Naive thymus-derived CD8-positive, alpha-beta T cell (primary cell): ENCODE measurements at regions not wholly inside any gene's neighbourhood (a gene's known extent, or its start where the extent isn't known, plus 50 kb on each side); places are given as distances from the start of the nearest gene placed in this dataset.

Experiments used
- ATAC-seq, 2 donors: fragments of 150-1000 bp; cut with Tn5 transposase in 1 of 2; sonication (Bioruptor Pico), chemical (Tn5 transposase) in 1 of 2; 1 replicate in 1 of 2; 2 replicates in 1 of 2; pipeline ENCODE4 v1.10.0; 2021; ENCODE audit warnings: mild to moderate bottlenecking in 2 of 2, moderate library complexity in 2 of 2
- POLR2A ChIA-PET: fragments of 350-600 bp; sonication (Branson Sonifier 250); formaldehyde crosslinking; loops from one replicate; lab custom pipeline; 2021; ENCODE audit warnings: antibody characterized with exemption; lab: Charles Lee
- DNase-seq, 10 donors: peaks; one replicate each; pipeline versions ENCODE4 v3.0.0 to v3.0.0-alpha.2; 2020 to 2022
- H3K27ac Mint-ChIP-seq, 10 donors: one replicate each; pipeline ENCODE4 v1.8.0; 2020 to 2022; ENCODE audit warnings: mild to moderate bottlenecking in 10 of 10, mixed read lengths in 10 of 10, moderate library complexity in 4 of 10, inconsistent platforms in 1 of 10
- H3K27me3 Mint-ChIP-seq, 5 donors: one replicate each; pipeline ENCODE4 v1.8.0; 2021 to 2022; ENCODE audit warnings: mixed read lengths in 5 of 5
- H3K36me3 Mint-ChIP-seq, 3 donors: one replicate each; pipeline ENCODE4 v1.8.0; 2020 to 2022; ENCODE audit warnings: mixed read lengths in 3 of 3, mild to moderate bottlenecking in 2 of 3, inconsistent platforms in 1 of 3
- H3K4me1 Mint-ChIP-seq, 4 donors: one replicate each; pipeline ENCODE4 v1.8.0; 2021 to 2022; ENCODE audit warnings: mixed read lengths in 4 of 4
- H3K4me3 Mint-ChIP-seq, 10 donors: one replicate each; pipeline ENCODE4 v1.8.0; 2020 to 2022; ENCODE audit warnings: mild to moderate bottlenecking in 10 of 10, mixed read lengths in 10 of 10, moderate library complexity in 6 of 10, inconsistent platforms in 1 of 10
- H3K9me3 Mint-ChIP-seq, 9 donors: one replicate each; pipeline ENCODE4 v1.8.0; 2020 to 2022; ENCODE audit warnings: mixed read lengths in 9 of 9, mild to moderate bottlenecking in 3 of 9, inconsistent platforms in 1 of 9, moderate library complexity in 1 of 9

GRCh38 chr6:157764178-157765068 is 58.6 kb upstream of the SNX9 start:
- peak overlapping the region; percentile 67 to 86 (median 78) for H3K4me3 Mint-ChIP-seq
- H3K4me1 Mint-ChIP-seq: peaks cover 50 to 91% (median 80%) of the 10 kb centered on the region in 4 donors
- H3K27me3 Mint-ChIP-seq: peaks cover 0 to 3% (median 0%) of the 10 kb centered on the region in 5 donors
- DNase-seq: peak; percentile 74 to 94 (median 86)
- H3K9me3 Mint-ChIP-seq: no peaks in the 10 kb centered on the region
- POLR2A ChIA-PET: interaction anchor here (0.5 to 2.6 kb wide), 11 partner anchors 8 to 140 kb away, joined by 3 to 10 read pairs (median 4); no protein-coding TSS in a partner anchor
- H3K36me3 Mint-ChIP-seq: no peaks in the 10 kb centered on the region
- peak; percentile 57 to 75 for ATAC-seq
- H3K27ac Mint-ChIP-seq: peak overlapping the region; percentile 91 to 98 (median 97)

- H3K27me3 Mint-ChIP-seq: peaks cover 0 to 4% (median 0%) of the 10 kb centered on the region in 5 donors
- POLR2A ChIA-PET: interaction anchor here (0.6 kb wide), 1 partner anchor 216 kb away, joined by 3 read pairs; no protein-coding TSS in a partner anchor
- no peak overlapping the region for H3K4me3 Mint-ChIP-seq
- H3K4me1 Mint-ChIP-seq: peaks cover 36 to 75% (median 61%) of the 10 kb centered on the region in 4 donors
- H3K27ac Mint-ChIP-seq: peak overlapping the region in 9 of 10 donors; percentile 52 to 97 (median 91)
- no peaks in the 10 kb centered on the region for H3K9me3 Mint-ChIP-seq
- ATAC-seq: no peak
- no peaks in the 10 kb centered on the region for H3K36me3 Mint-ChIP-seq
- DNase-seq: no peak
Observed at GRCh38 chr6:157766901-157767774, 55.9 kb upstream of the SNX9 start.

- no peak for ATAC-seq
- H3K9me3 Mint-ChIP-seq: no peaks in the 10 kb centered on the region
Observed at GRCh38 chr6:157767775-157768156, 55.3 kb upstream of the SNX9 start.

GRCh38 chr6:157768304-157768703 is 54.7 kb upstream of the SNX9 start:
- Mint-ChIP-seq H3K27me3 (peaks cover 0 to 4% (median 2%) of the 10 kb centered on the region in 5 donors), H3K9me3 (no peaks in the 10 kb centered on the region), H3K27ac (peak overlapping the region; percentile 83 to 97 (median 94)), H3K36me3 (no peaks in the 10 kb centered on the region), H3K4me1 (peaks cover 32 to 65% (median 57%) of the 10 kb centered on the region in 4 donors), H3K4me3 (peak overlapping the region in 9 of 10 donors; percentile 7 to 76 (median 68))
- no peak for ATAC-seq
- POLR2A ChIA-PET: no interaction called here
- DNase-seq: peak in 2 of 10 donors; percentile 49 to 55

More at GRCh38 chr6:157767775-157768156, 55.3 kb upstream of the SNX9 start:
- H3K27me3 Mint-ChIP-seq: peaks cover 0 to 4% (median 2%) of the 10 kb centered on the region in 5 donors
- peak overlapping the region in 8 of 10 donors; percentile 7 to 76 (median 70) for H3K4me3 Mint-ChIP-seq
- no peaks in the 10 kb centered on the region for H3K36me3 Mint-ChIP-seq
- H3K27ac Mint-ChIP-seq: peak overlapping the region; percentile 83 to 97 (median 94)
- H3K4me1 Mint-ChIP-seq: peaks cover 35 to 69% (median 58%) of the 10 kb centered on the region in 4 donors
- POLR2A ChIA-PET: no interaction called here
- no peak for DNase-seq

- POLR2A ChIA-PET: interaction anchor here (0.6 to 1.6 kb wide), 2 partner anchors 12 to 50 kb away, joined by 4 to 5 read pairs; no protein-coding TSS in a partner anchor
- peak in 2 of 10 donors; percentile 42 to 49 for DNase-seq
- H3K27ac Mint-ChIP-seq: peak overlapping the region; percentile 56 to 97 (median 92)
Observed at GRCh38 chr6:157768863-157769551, 54.0 kb upstream of the SNX9 start.

GRCh38 chr6:157769776-157770426 is 53.1 kb upstream of the SNX9 start:
- H3K27me3 Mint-ChIP-seq: peaks cover 0 to 8% (median 2%) of the 10 kb centered on the region in 5 donors
- no peaks in the 10 kb centered on the region for H3K36me3 Mint-ChIP-seq
- ATAC-seq: no peak
- H3K4me3 Mint-ChIP-seq: peak overlapping the region in 3 of 10 donors; percentile 22 to 70 (median 64)
- no peaks in the 10 kb centered on the region for H3K9me3 Mint-ChIP-seq
- DNase-seq: no peak
- H3K4me1 Mint-ChIP-seq: peaks cover 30 to 60% (median 56%) of the 10 kb centered on the region in 4 donors
- peak overlapping the region in 9 of 10 donors; percentile 75 to 97 (median 91) for H3K27ac Mint-ChIP-seq
- POLR2A ChIA-PET: interaction anchor here (0.6 to 1.6 kb wide), 3 partner anchors 11 to 1045 kb away, joined by 3 to 5 read pairs (median 4); no protein-coding TSS in a partner anchor

More at GRCh38 chr6:157768863-157769551, 54.0 kb upstream of the SNX9 start:
- ATAC-seq: peak in 1 of 2 donors; percentile 9
- H3K4me1 Mint-ChIP-seq: peaks cover 34 to 65% (median 57%) of the 10 kb centered on the region in 4 donors
- H3K27me3 Mint-ChIP-seq: peaks cover 0 to 8% (median 2%) of the 10 kb centered on the region in 5 donors
- no peaks in the 10 kb centered on the region for H3K36me3 Mint-ChIP-seq
- H3K4me3 Mint-ChIP-seq: peak overlapping the region in 8 of 10 donors; percentile 15 to 73 (median 61)
- no peaks in the 10 kb centered on the region for H3K9me3 Mint-ChIP-seq

- peaks cover 0 to 8% (median 2%) of the 10 kb centered on the region in 5 donors for H3K27me3 Mint-ChIP-seq
- POLR2A ChIA-PET: no interaction called here
Observed at GRCh38 chr6:157770946-157771345, 52.1 kb upstream of the SNX9 start.

GRCh38 chr6:157772820-157773219 is 50.2 kb upstream of the SNX9 start:
- Mint-ChIP-seq H3K9me3 (peaks cover 0 to 17% (median 3%) of the 10 kb centered on the region in 9 donors), H3K36me3 (peaks cover 0 to 7% (median 0%) of the 10 kb centered on the region in 3 donors), H3K4me1 (peaks cover 29 to 45% (median 35%) of the 10 kb centered on the region in 4 donors), H3K27me3 (peaks cover 0 to 8% (median 2%) of the 10 kb centered on the region in 5 donors), H3K27ac (peak overlapping the region in 6 of 10 donors; percentile 41 to 91 (median 46)), H3K4me3 (no peak overlapping the region)
- POLR2A ChIA-PET: interaction anchor here (1.1 kb wide), 1 partner anchor 9 kb away, joined by 4 read pairs; no protein-coding TSS in a partner anchor
- DNase-seq (no peak), ATAC-seq (no peak)

More at GRCh38 chr6:157770946-157771345, 52.1 kb upstream of the SNX9 start:
- H3K4me3 Mint-ChIP-seq: no peak overlapping the region
- peaks cover 0 to 8% (median 0%) of the 10 kb centered on the region in 9 donors for H3K9me3 Mint-ChIP-seq
- H3K27ac Mint-ChIP-seq: no peak overlapping the region
- H3K4me1 Mint-ChIP-seq: peaks cover 29 to 56% (median 49%) of the 10 kb centered on the region in 4 donors
- ATAC-seq (no peak), DNase-seq (no peak)
- H3K36me3 Mint-ChIP-seq: no peaks in the 10 kb centered on the region
